Forelimb muscle (tissue), 1 donor: ENCODE measurements at regions not wholly inside any gene's neighbourhood (a gene's known extent, or its start where the extent isn't known, plus 50 kb on each side); places are given as distances from the start of the nearest gene placed in this dataset.
"Not testable (repeated sequence)": the region's sequence is repeated elsewhere in the genome, so short reads cannot be mapped to it uniquely, and the experiment has no call there.

Experiments used
- DNase-seq: peaks from one replicate; pipeline ENCODE4 v3.0.0-alpha.2; 2013; ENCODE audit warnings: low read depth

DNA sequence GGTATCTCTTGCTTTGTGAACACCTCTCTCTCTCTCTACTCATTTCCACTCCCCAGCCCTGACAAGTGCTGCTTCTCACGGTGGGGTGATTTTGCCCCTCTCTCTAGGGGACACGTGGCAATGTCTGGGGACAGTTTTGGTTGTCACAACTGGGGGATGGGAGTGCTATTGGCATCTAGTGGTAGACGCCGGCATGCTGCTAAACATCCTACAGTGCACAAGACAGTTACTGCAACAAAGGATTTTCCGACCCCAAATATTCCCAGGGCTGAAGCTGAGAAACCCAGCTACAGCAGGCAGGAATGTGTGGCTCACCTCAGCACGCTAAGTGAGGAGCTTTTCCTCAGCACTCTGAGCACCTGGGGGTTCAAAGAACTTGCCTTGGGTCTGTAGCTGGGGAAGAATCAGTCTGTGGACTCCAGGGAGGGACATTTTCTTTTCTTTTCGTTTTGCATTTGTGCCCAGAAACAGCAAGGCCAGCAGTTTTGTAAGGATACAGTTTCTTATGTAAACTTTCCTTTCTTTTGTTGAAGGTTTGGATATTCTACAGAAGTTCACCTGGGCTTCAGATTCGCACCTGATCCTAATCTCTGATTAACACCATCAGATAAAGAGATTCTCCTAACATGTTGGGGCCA is 246.9 kb upstream of the ZFP64 start:
- no peak for DNase-seq

DNA sequence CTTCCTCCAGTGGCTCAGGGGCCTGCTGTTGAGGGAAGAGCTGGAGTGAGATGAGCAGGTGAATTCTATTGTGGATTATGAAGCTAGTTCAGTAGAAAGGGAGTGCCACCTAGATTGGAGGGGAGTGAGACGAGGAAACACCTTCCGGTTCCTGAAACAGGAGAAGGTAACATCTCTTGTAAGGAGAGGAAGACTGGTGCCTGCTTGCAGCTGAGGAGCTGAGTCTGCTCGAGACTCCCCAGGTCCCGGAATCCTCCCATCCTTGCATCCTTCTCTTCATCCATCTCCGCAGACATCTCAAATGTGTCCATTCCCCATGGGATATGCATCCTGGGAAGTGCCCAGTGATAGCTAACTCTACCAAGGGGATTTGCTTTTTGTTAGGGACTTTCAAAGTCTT is 242.9 kb upstream of the ZFP64 start:
- no peak for DNase-seq

DNA sequence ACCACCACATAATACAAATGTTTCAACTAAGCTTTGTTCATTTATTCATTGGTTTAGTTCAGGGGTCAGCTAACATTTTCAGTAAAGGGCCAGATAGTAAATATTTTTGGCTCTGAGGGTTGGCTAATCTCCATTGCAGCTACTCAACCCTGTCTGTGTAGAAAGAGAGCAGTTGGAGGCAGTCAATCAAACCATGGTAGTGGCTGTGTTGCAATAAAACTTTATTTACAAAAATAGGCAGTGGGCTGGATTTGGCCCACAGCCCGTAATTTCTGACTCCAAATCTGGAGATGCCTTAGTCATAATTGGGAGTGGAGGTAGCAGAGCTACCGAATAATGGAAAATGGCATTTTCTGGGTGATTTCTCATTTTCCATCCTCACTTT is 242.5 kb upstream of the ZFP64 start:
- no peak for DNase-seq

DNA sequence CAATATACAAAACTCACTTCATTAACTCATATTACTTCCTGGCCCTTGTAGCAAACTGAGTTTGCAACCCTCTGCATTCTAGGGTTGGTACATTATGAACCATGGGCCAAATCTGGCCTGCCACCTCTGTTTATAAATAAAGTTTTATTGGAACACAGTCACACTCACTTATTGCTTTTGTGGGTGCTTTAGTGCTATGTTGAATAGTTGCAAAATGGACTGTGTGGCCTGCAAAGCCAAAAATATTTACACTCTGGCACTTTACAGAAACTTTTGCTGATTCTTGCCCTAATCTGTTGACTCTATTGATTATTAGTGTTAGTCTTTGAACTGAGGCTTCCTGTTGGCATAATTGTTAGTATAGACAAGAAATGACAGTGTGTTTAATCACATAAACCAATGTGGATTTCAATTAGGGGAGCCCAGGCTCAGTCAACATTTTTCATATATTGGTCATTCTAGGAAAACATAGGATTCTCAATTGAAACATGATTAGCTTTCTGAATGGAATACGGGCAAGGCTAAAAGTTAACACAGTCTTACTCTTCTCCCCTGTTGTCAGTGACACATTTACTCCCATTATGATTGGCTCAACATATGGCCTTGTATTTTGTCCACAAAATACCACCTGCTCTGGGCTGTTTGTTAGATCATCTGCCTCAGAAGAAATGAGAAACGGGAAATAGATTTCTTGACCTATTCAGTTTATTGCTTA is 241.9 kb upstream of the ZFP64 start:
- DNase-seq: no peak

DNA sequence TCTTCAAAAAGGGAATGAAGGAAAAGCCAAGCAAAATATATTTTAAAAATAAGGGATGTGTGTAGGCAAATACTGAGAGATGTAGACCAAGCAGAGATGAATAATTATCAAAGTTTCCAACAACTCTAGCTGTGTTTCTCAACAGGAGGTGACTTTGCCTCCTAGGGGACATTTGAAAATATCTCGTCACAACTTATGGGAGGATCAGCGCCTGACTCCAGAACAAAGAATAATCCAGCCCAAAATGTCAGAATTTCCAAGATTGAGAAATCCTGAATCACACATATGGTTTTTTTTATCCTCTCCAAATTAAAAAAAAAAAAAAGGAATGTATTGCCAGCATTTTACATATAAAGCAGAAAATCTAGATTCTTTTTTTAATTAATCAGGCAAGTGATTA is 241.2 kb upstream of the ZFP64 start:
- no peak for DNase-seq

DNA sequence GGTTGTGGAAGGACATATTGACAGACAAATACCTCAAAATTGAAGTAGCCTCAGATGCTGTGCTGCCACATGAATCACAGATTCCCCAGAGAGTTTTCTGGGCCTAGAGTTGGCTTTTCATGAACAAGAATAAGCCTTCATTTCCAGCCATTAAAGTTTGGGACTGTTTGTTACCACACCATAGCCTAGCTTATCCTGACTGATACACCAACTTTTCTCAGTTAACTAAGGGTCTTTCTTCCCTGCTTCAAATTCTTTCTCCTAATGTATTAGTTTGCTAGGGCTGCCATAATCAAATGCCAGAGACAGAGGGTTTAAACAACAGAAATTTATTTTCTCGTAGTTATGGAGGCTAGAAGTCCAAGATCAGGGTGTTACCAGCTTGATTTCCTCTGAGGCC is 237.4 kb upstream of the ZFP64 start:
- no peak for DNase-seq

DNA sequence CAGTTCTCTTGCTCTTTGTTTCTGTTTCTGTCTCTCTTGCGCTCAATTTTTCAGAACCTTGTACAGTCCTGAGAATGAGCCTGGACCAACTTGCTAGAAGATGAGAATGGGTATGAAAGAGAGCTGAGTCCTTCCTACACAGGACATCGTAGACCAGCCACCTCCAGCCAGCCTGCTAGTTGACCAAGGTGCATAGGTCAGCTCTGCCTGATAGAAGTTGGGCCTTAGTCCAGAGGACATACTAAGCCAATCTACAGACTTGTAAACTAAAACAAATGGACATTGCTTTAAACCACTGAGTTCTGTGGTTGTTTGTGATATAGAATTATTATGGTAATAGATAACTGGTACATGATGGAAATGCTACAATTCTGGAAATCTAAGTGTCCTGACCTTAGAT is 236.4 kb upstream of the ZFP64 start:
- no peak for DNase-seq

DNA sequence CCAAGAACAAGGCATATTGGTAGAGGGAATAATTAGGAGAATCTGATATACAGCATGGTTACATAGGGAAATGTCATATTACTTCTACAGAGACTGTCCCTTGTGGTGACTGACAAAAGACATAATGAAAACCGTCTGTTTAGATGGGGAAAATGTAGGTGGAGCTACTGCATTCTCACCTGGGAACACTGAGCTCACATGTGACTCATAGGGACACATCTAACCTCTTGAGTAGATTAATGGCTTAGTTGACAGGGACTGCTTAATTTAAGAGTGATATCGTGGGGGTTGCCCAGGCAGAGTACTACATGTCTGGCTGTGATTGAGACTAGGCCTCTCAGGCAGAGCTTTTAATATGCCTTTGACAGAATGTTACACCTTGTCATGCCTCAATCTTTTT is 235.3 kb upstream of the ZFP64 start:
- DNase-seq: no peak

DNA sequence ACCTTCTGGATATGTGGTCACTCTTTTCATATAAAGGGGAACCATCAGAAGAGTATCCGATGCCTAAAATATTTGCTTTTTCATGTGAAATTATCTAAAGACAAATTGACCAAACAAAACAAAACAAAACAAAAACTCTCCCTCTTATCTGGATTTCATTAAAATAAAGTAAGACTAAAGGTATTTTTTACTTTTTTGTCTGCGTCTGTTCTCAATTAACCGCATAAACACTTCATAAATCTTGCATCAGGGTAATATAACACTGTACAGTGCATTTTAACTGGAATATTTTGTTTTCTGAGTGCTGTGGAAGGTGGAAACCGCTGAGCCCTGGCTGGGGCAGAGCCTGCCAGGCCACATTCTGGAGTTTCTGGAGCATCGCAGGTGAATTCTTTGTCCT is 234.1 kb upstream of the ZFP64 start:
- DNase-seq: no peak

DNA sequence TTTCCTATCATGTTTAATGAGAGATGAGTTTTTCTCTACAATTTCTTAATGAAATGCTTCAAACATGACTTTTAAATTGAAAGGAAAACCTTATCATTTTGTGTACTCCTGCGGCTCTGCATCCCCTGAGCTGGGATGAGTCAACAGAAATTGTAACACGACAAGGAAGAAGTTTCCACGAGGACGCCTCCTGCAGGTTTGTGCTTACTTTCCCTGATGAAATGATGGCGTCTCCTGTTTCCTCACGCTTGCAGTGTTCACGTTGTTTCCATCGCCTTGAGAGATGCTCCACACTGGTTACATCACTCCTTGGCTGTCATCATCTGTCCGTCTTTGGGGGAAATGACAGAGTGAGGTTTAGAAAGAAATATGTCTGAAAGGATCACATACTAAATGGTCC is 233.7 kb upstream of the ZFP64 start:
- DNase-seq: no peak

DNA sequence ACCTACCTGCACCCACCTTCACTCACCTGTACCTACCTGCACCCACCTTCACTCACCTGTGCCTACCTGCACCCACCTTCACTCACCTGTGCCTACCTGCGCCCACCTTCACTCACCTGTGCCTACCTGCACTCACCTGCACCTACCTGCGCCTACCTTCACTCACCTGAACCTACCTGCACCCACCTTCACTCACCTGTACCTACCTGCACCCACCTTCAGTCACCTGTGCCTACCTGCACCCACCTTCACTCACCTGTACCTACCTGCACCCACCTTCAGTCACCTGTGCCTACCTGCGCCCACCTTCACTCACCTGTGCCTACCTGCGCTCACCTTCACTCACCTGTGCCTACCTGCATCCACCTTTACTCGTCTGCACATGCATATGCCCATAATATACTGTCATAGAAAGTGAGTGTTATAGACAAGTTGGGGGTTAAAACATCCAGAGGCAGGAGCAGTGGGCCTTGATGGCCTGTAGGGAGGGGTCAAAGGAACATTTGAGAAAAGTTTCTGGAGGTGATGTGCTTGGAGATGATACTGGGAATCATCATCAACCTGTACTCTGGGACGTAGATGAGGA is 232.9 kb upstream of the ZFP64 start:
- DNase-seq: not testable (repeated sequence)

DNA sequence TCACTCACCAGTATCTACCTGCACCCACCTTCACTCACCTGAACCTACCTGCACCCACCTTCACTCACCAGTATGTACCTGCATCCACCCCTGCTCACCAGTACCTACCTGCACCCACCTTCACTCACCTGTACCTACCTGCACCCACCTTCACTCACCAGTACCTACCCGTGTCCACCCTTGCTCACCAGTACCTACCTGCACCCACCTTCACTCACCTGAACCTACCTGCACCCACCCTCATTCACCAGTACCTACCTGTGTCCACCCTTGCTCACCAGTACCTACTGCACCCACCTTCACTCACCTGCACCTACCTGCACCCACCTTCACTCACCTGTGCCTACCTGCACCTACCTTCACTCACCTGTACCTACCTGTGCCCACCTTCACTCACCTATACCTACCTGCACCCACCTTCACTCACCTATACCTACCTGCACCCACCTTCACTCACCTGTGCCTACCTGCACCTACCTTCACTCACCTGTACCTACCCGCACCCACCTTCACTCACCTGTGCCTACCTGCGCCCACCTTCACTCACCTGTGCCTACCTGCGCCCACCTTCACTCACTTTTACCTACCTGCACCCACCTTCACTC is 232.1 kb upstream of the ZFP64 start:
- DNase-seq: not testable (repeated sequence)

DNA sequence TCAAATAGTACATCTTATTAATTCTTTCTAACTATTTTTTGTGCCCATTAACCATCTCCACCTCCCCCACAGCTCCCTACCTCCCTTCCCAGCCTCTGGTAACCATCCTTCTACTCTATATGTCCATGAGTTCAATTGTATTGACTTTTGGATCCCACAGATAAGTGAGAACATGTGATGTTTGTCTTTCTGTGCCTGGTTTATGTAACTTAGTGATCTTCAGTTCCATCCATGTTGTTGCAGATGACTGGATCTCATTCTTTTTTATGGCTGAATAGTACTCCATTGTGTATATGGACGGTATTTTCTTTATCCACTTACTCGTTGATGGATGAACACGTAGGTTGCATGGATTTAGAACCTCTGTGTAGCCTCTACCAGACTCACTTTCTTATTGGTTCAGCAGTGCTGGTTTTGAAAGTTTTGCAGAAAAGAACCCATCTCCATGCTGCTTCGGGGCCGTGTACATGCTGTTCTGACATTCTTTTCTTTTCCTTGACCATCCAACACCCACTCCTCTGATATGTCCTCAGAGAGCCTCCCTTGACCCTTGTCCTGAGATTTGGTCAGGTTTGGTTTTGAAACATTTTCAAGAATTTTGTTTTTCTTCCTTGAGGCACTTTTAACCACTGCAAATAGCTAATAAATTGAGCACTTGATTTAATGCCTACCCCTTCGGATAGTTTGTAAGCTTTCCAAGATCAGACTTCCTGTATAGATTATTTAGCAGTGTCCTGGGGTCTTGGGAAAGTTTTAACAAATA is 231.2 kb upstream of the ZFP64 start:
- no peak for DNase-seq

DNA sequence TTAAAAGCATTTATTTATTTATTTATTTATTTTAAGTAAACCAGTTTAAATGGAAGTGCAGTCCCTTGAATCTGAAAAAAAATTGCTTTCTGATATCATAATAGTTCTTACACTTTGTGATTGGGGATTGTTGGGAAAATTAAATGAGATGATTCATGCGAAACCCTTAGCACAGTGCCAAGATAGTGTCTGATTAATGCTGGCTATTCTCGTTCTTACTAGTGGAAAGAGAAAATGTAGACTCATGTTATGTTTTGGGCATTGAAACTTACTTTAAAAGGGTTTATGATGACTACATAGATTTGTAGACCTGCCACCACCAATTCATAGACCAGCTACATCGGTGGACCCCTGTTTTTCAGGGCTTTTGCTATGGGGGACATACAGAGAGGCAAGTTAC is 229.2 kb upstream of the ZFP64 start:
- DNase-seq: no peak

DNA sequence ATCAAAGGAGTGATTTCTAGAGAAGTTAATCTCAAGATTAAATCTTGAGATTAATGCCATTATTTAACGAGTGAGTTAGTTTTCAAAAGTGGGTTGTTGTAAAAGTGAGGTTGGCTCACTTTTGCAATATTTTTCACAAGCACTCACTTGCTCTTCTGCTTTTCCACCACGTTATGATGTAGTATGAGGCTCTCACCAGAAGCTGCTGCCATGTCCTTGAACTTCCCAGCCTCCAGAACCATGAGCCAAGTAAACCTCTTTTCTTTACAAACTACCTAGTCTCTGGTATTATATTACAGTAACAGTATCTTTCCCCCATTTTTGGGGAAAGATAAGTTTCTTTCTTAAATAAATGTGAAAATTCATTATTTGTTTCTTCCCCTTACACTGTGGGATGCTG is 227.6 kb upstream of the ZFP64 start:
- DNase-seq: no peak

DNA sequence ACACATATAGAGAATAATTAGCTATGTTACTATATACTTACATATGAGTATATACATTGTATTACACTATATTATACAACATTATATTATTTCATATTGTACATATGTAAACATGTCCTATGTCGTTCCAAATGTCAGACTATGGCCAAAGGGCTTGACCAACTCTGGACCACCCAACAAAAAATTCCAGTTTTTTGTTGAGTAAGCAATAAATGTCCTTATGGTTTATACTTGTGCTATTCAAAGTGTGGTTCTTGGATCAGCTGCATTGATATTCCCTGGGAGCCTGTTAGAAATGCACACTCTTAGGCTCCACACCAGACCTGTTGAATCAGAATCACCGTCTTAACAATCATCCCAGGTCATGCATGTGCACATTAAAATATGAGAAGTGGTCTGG is 225.4 kb upstream of the ZFP64 start:
- DNase-seq: no peak

DNA sequence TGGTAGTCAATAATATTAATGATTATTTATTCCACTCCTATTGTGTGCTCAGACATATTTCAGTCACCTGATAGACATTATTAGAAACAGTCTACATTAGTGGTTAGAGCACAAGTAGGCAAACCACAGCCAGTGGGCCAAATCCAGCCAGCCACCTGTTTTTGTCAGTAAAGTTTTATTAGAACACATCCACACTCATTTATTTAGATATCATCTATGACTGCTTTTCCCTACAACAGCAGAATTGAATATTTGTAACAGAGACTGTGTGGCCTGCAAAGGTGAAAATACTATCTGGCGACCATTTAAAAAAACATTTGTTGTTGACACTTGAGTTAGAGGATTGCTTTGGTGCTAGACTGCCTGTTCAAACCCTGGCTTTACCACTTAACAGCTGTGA is 220.0 kb upstream of the ZFP64 start:
- no peak for DNase-seq

DNA sequence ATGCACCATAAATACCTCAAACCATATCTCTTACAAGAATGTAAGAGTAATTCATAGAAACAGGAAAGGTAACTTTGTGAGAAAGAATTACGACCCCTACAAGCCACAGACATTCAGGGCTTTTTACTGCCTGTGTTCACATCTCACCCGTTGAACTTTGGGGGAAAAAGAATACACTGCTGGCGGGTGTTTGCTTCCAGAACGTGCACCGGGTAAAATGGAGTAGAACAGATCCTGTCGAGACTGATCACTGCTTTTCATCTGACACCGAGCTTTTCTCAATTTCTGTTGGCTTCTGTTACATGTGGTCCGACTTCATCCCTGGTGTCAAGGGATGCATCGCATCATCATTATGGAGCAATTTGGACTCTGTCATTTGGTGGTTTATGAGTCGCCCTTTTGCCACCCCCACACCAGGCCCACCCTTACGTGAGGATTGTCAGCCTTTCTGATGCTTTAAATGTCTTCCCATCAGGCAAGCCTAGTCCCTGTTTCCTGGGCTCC is 219.2 kb upstream of the ZFP64 start:
- no peak for DNase-seq

DNA sequence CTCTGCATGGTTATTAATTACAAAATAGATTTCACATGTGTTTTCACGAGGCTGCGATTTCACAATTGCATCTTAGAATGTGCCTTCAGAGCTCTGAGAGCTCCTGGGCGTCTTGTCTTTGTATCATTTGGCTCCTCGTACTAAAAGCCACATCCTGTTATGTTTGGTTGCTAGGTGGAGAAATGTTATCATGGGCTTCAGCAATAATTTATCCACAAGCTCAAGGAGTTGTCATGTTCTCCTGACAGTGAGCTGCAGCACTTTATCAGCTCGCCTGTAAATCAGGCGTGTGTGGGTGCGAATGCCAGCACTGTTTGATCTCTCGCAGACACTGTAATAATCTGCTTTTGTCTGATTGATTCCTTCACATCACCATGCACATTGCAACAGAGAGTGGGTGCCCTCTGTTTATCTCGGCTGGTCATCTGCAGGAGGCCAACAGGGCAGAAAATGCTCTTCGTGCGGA is 218.6 kb upstream of the ZFP64 start:
- DNase-seq: no peak

DNA sequence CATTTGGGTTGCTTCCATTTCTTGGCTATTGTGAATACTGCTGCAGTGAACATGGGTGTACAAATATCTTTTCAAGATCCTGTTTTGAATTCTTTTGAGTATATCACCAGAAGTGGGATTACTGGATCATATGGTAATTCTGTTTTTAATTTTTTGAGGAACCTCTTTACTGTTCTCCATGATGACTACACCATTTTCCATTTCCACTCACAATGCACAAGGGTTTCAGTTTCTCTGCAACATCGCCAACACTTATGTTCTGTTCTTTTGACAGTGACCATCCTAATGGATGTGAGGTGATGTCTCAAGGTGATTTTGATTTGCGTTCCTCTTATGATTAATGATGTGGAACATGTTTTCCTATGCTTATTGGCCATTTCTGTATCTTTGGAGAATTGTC is 214.4 kb upstream of the ZFP64 start:
- no peak for DNase-seq

DNA sequence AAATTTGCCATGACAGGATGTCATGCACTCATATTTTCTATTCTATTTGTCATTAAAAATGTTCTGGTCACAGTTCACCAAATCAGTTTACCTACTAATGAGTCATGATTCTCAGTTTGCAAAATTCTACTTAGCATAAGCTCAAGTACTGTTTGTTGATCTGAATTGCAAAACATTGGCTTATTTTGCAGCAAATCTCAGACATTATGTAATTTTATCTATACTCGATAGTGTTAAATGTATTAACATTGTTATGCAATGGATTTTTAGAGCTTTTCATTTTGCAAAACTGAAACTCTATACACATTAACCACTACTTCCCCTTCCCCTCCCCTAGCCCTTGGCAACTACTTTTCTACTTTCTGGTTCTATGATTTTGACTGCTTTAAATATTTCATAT is 213.8 kb upstream of the ZFP64 start:
- DNase-seq: no peak

DNA sequence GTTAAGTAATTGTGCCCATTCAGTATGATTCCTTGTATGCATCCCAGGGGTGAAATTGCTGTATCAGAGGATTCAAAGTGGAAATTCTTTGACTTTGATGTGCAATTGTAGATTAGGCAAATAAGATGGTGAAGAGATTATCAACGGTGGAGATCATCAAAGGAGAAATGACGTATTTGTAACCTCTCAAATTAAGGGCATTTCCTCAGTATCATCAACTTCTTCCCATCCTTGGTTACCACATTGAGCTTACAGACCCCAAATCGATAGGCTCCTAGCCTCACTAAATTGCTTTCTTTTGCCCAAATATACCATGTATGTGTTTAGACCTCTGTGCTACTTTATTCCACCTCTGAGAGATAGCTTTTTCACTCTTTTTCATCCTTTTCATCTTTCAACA is 213.1 kb upstream of the ZFP64 start:
- no peak for DNase-seq
